H1 (cell line): ENCODE measurements at regions not wholly inside any gene's neighbourhood (a gene's known extent, or its start where the extent isn't known, plus 50 kb on each side); places are given as distances from the start of the nearest gene placed in this dataset.

Source experiments
- BACH1 ChIP-seq: IDR thresholded peaks from 2 replicates; pipeline ENCODE4 v1.6.1; 2012; ENCODE audit warnings: low read length, improper control_type of control experiment
- FOSL1 ChIP-seq: IDR thresholded peaks from 2 replicates; pipeline ENCODE4 v1.6.1; 2011; ENCODE audit warnings: mild to moderate bottlenecking, low read depth, low read length, moderate library complexity; ENCODE audit not compliant: insufficient read depth
- KDM1A ChIP-seq: fragments of 200-600, 300-600 bp; sonication (generic); IDR thresholded peaks from 2 replicates; pipeline ENCODE4 v1.7.1; 2016; ENCODE audit warnings: mild to moderate bottlenecking, low read length, borderline replicate concordance
- KDM4A ChIP-seq: IDR thresholded peaks from one replicate; pipeline ENCODE4 v1.7.1; 2012; ENCODE audit warnings: low read depth, mild to moderate bottlenecking, moderate library complexity, low read length, inconsistent platforms; ENCODE audit not compliant: severe bottlenecking
- PHF8 ChIP-seq: fragments of 200-600 bp; sonication (generic); conservative IDR thresholded peaks from 2 replicates; pipeline ENCODE4 v1.7.1; 2012; ENCODE audit warnings: low read depth, mild to moderate bottlenecking, inconsistent platforms, low read length, moderate library complexity
- POLR2AphosphoS5 ChIP-seq: IDR thresholded peaks from 2 replicates; pipeline ENCODE4 v1.6.1; 2011; ENCODE audit warnings: low read depth, low read length
- SIRT6 ChIP-seq: IDR thresholded peaks from one replicate; pipeline ENCODE4 v1.7.1; 2012; ENCODE audit warnings: low read length, inconsistent platforms
- TCF12 ChIP-seq: IDR thresholded peaks from 2 replicates; pipeline ENCODE4 v1.6.1; 2011; ENCODE audit warnings: low read depth, mild to moderate bottlenecking, low read length
- TEAD4 ChIP-seq: IDR thresholded peaks from 2 replicates; pipeline ENCODE4 v1.6.1; 2012; ENCODE audit warnings: low read depth, low read length, inconsistent platforms, mixed read lengths
- TF ChIP-seq, protein P1 (sequence below): fragments of 300-600 bp; sonication (generic); IDR thresholded peaks from 2 replicates; pipeline ENCODE4 v1.7.1; 2012; ENCODE audit warnings: low read length, moderate library complexity, mild to moderate bottlenecking, inconsistent platforms; ENCODE audit not compliant: insufficient replicate concordance

DNA sequence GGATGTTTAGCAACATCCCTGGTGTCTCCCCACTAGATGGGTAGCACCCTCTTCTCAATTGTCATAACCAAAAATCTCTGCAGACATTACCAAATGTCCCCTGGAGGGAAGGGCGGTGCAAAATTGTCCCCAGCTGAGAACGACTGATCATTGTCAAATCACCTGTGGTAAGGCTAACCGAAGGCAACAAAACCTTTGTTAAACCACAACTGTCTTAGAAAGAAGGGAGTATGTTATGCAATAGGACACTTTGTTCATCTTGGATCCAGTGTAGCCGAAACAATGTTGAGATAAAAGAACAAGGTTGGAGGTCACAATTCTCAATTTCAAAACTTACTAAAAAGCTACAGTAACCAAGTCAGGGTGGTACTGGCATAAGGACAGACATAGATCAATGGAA is 50.3 kb upstream of the ST3GAL5 start (continued):
- TF ChIP-seq, protein P1, sequence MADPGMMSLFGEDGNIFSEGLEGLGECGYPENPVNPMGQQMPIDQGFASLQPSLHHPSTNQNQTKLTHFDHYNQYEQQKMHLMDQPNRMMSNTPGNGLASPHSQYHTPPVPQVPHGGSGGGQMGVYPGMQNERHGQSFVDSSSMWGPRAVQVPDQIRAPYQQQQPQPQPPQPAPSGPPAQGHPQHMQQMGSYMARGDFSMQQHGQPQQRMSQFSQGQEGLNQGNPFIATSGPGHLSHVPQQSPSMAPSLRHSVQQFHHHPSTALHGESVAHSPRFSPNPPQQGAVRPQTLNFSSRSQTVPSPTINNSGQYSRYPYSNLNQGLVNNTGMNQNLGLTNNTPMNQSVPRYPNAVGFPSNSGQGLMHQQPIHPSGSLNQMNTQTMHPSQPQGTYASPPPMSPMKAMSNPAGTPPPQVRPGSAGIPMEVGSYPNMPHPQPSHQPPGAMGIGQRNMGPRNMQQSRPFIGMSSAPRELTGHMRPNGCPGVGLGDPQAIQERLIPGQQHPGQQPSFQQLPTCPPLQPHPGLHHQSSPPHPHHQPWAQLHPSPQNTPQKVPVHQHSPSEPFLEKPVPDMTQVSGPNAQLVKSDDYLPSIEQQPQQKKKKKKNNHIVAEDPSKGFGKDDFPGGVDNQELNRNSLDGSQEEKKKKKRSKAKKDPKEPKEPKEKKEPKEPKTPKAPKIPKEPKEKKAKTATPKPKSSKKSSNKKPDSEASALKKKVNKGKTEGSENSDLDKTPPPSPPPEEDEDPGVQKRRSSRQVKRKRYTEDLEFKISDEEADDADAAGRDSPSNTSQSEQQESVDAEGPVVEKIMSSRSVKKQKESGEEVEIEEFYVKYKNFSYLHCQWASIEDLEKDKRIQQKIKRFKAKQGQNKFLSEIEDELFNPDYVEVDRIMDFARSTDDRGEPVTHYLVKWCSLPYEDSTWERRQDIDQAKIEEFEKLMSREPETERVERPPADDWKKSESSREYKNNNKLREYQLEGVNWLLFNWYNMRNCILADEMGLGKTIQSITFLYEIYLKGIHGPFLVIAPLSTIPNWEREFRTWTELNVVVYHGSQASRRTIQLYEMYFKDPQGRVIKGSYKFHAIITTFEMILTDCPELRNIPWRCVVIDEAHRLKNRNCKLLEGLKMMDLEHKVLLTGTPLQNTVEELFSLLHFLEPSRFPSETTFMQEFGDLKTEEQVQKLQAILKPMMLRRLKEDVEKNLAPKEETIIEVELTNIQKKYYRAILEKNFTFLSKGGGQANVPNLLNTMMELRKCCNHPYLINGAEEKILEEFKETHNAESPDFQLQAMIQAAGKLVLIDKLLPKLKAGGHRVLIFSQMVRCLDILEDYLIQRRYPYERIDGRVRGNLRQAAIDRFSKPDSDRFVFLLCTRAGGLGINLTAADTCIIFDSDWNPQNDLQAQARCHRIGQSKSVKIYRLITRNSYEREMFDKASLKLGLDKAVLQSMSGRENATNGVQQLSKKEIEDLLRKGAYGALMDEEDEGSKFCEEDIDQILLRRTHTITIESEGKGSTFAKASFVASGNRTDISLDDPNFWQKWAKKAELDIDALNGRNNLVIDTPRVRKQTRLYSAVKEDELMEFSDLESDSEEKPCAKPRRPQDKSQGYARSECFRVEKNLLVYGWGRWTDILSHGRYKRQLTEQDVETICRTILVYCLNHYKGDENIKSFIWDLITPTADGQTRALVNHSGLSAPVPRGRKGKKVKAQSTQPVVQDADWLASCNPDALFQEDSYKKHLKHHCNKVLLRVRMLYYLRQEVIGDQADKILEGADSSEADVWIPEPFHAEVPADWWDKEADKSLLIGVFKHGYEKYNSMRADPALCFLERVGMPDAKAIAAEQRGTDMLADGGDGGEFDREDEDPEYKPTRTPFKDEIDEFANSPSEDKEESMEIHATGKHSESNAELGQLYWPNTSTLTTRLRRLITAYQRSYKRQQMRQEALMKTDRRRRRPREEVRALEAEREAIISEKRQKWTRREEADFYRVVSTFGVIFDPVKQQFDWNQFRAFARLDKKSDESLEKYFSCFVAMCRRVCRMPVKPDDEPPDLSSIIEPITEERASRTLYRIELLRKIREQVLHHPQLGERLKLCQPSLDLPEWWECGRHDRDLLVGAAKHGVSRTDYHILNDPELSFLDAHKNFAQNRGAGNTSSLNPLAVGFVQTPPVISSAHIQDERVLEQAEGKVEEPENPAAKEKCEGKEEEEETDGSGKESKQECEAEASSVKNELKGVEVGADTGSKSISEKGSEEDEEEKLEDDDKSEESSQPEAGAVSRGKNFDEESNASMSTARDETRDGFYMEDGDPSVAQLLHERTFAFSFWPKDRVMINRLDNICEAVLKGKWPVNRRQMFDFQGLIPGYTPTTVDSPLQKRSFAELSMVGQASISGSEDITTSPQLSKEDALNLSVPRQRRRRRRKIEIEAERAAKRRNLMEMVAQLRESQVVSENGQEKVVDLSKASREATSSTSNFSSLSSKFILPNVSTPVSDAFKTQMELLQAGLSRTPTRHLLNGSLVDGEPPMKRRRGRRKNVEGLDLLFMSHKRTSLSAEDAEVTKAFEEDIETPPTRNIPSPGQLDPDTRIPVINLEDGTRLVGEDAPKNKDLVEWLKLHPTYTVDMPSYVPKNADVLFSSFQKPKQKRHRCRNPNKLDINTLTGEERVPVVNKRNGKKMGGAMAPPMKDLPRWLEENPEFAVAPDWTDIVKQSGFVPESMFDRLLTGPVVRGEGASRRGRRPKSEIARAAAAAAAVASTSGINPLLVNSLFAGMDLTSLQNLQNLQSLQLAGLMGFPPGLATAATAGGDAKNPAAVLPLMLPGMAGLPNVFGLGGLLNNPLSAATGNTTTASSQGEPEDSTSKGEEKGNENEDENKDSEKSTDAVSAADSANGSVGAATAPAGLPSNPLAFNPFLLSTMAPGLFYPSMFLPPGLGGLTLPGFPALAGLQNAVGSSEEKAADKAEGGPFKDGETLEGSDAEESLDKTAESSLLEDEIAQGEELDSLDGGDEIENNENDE, result no peak
- no peak for TF ChIP-seq BACH1
- no peak for TF ChIP-seq KDM4A
- TF ChIP-seq POLR2AphosphoS5, result no peak
- no peak for TF ChIP-seq SIRT6
- TF ChIP-seq TEAD4, result no peak
- TF ChIP-seq TCF12, result no peak
- TF ChIP-seq PHF8, result no peak
- TF ChIP-seq FOSL1, result no peak
- no peak for TF ChIP-seq KDM1A
